Lower lobe of right lung (tissue), 2 donors: ENCODE measurements at regions not wholly inside any gene's neighbourhood (a gene's known extent, or its start where the extent isn't known, plus 50 kb on each side); places are given as distances from the start of the nearest gene placed in this dataset.

ENCODE experiments used
- ATAC-seq, 2 donors: fragments of 200-7000 bp; cut with Tn5 transposase; one replicate each; pipeline ENCODE4 v1.9.1; 2020 to 2022; ENCODE audit warnings: mild to moderate bottlenecking in 2 of 2, moderate library complexity in 2 of 2
- DNase-seq: peaks from one replicate; pipeline ENCODE4 v3.0.0-alpha.2; 2020
- H3K27ac ChIP-seq: fragments of 200-600 bp; one replicate; pipeline ENCODE4 v1.8.0; 2022
- H3K27me3 ChIP-seq: fragments of 200-600 bp; one replicate; pipeline ENCODE4 v1.8.0; 2022; ENCODE audit warnings: low read depth
- H3K36me3 ChIP-seq: fragments of 200-600 bp; one replicate; pipeline ENCODE4 v1.8.0; 2022; ENCODE audit warnings: mild to moderate bottlenecking
- H3K4me1 ChIP-seq: fragments of 200-600 bp; one replicate; pipeline ENCODE4 v1.8.0; 2022
- H3K4me3 ChIP-seq: fragments of 200-600 bp; one replicate; pipeline ENCODE4 v1.8.0; 2022; ENCODE audit warnings: mild to moderate bottlenecking
- H3K9me3 ChIP-seq: fragments of 200-600 bp; one replicate; pipeline ENCODE4 v1.8.0; 2022
- CTCF ChIP-seq: fragments of 200-600 bp; IDR thresholded peaks from one replicate; pipeline ENCODE4 v1.8.0; 2022; ENCODE audit warnings: antibody characterized with exemption, mild to moderate bottlenecking
- intact Hi-C: fragments of 100-400 bp; cut with DNase I; formaldehyde crosslinking; loops from one replicate; pipeline ENCODE4 v1.11.0; 2022
- donor health status: DM: no; HTN: yes; CAD: no; lungs with severe emphysema.

GRCh38 chr2:122451040-122451439, 695.6 kb downstream of the TSN start:
- H3K4me1 ChIP-seq = no peaks in the 10 kb centered on the region
- no peak for DNase-seq
- no peaks in the 10 kb centered on the region for H3K27me3 ChIP-seq
- H3K4me3 ChIP-seq = no peak overlapping the region
- intact Hi-C loops = no loop called here
- H3K27ac ChIP-seq = no peak overlapping the region
- no peaks in the 10 kb centered on the region for H3K9me3 ChIP-seq
- peak; percentile 52 to 67 for ATAC-seq
- TF ChIP-seq CTCF = peak; percentile 45
- H3K36me3 ChIP-seq = no peaks in the 10 kb centered on the region

GRCh38 chr2:122451697-122452096, 696.2 kb downstream of the TSN start:
- H3K9me3 ChIP-seq = no peaks in the 10 kb centered on the region
- no peak for DNase-seq
- no peaks in the 10 kb centered on the region for H3K27me3 ChIP-seq
- H3K27ac ChIP-seq = no peak overlapping the region
- no peak overlapping the region for H3K4me3 ChIP-seq
- no peaks in the 10 kb centered on the region for H3K36me3 ChIP-seq
- no peak for TF ChIP-seq CTCF
- no peaks in the 10 kb centered on the region for H3K4me1 ChIP-seq
- intact Hi-C loops = no loop called here
- ATAC-seq = no peak

DNA sequence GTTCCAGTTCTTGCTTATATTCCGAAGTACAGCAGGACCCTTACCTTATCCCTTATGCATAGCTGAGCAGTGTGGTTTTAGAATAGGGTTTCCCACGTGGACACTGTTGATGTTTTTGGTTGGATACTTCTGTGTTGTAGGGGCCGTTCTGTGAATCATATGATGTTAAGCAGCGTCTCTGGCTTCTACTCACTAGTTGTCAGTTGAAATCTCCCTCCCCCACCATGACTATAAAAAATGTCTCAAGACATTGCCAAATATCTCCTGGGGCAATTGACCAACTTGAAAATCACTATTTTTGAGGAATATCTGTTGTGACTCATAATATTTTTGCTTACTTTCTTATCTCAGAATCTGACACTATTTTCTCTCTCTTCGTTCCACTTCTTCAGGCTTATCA, 713.7 kb downstream of the TSN start:
- ATAC-seq (no peak), DNase-seq (no peak)
- Histone ChIP-seq H3K9me3 (no peaks in the 10 kb centered on the region), H3K36me3 (no peaks in the 10 kb centered on the region), H3K27me3 (no peaks in the 10 kb centered on the region), H3K27ac (no peak overlapping the region), H3K4me1 (no peaks in the 10 kb centered on the region), H3K4me3 (no peak overlapping the region)
- TF ChIP-seq CTCF = no peak
- intact Hi-C loops = no loop called here

DNA sequence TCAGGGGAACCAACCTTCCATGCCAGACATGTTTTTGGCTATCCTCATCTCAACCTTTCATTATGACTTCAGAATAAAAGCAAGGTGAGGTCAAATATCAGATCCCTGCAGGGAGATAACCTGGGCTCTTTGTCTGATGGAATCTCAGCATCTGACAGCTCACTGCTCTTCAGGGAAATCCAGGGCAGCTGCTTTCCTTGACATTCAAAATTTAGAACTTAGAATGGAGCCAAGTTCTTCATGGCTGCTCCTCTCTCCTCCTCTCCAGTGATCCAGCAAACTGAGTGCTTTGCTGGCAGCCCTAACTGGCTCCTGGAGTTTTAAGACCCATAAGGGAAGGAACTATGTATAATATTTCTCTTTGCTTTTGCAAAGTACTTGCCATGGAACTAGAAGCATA, 716.3 kb downstream of the TSN start:
- intact Hi-C loops = loop anchor here (10.0 kb wide), 1 partner anchor 1193 kb away; no protein-coding TSS in a partner anchor
- H3K4me3 ChIP-seq = no peak overlapping the region
- no peaks in the 10 kb centered on the region for H3K27me3 ChIP-seq
- no peak for TF ChIP-seq CTCF
- no peaks in the 10 kb centered on the region for H3K4me1 ChIP-seq
- H3K36me3 ChIP-seq = no peaks in the 10 kb centered on the region
- H3K27ac ChIP-seq = no peak overlapping the region
- DNase-seq (no peak), ATAC-seq (no peak)
- no peaks in the 10 kb centered on the region for H3K9me3 ChIP-seq

DNA sequence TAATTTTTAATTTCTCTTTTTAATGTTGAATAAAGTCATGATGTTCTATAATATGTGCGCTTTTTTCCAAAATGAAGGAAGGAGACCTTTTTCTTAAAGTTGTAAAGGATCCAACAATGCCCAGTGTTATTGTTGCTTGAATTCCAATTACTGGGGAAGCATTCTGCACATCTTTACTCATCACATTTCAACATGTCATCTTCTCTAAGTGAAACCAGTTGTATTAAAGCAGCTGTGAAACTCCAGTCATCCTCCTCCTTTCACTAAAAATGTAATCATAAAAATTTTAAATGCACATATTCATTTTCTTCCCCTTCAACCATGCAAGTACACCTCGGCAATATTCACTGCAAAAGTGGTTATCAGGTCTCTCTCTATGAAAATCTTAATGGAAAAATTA, 722.7 kb downstream of the TSN start:
- intact Hi-C loops = loop anchor here (10.0 kb wide), 1 partner anchor 1187 kb away; no protein-coding TSS in a partner anchor
- no peak for ATAC-seq

More for the DNA sequence above, 722.7 kb downstream of the TSN start:
- TF ChIP-seq CTCF = no peak
- DNase-seq = no peak
- H3K36me3 ChIP-seq = no peaks in the 10 kb centered on the region
- H3K27me3 ChIP-seq = no peaks in the 10 kb centered on the region
- no peaks in the 10 kb centered on the region for H3K9me3 ChIP-seq
- no peak overlapping the region for H3K27ac ChIP-seq
- no peak overlapping the region for H3K4me3 ChIP-seq
- H3K4me1 ChIP-seq = no peaks in the 10 kb centered on the region
